HG02798 (cell line): ENCODE measurements at regions not wholly inside any gene's neighbourhood (a gene's known extent, or its start where the extent isn't known, plus 50 kb on each side); places are given as distances from the start of the nearest gene placed in this dataset.
"Not testable (repeated sequence)": the region's sequence is repeated elsewhere in the genome, so short reads cannot be mapped to it uniquely, and the experiment has no call there.

ENCODE experiments used
- ATAC-seq: cut with Tn5 transposase; IDR thresholded peaks from one replicate; pipeline ENCODE4 v1.9.1; 2021; ENCODE audit warnings: mild to moderate bottlenecking; ENCODE audit not compliant: unreplicated experiment, poor library complexity

DNA sequence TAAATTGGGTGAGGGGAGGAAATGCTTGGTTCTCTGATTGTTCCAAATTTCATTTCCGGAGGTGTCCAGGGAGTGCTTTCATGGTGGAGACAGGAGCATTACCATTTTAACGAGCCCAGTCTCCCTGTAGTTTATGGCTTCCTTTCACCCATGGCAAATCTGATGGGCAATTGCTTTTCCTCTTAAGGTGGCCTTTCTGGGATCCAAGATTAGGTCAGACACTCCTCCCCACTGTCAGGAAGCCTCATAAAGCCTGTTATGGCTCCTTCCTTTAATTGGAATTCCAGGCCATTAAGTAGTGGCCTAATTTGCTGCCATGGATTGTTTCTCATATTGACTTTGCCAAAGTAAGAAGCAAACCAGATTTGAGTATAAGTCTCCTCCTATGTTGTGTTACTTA, 157.8 kb downstream of the PDCD6IP start:
- ATAC-seq = no peak

DNA sequence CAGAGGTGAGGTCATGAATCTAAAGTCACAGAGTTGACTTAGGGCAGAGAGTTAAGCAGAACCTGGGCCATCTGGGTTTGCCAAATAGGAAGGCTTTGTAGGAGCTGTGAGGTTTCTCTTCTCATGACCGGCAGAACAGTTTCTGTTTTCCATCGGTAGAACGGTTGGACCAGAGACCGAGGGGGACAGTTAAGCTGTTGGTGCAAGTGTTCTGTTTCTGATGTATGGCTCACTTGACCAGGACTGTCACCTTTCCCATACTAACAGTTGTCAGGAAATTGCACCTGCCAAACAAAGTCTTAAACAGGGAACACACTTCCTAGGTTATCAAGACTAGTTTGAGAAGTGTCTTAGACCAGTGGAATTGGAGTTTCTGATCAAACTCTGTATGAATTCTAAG, 158.3 kb downstream of the PDCD6IP start:
- no peak for ATAC-seq

DNA sequence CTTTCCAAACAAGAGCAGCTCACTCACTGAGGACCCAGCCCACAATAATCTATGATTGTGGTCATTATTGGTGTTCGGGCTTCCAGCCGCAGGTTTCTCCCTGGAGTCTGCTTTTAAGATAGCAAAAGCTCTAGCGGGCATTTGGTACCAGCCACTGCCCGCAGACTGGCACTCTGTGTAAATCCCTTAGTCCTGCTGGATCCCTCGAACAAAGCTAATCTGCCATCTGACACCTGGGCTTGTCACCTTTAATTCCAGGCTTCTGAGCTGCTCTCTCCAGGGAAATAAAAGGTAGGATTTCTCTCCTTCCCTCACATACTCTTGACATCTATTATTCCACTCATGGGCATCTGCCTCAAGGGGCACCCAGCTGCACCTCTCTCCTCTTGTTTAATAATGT, 158.7 kb downstream of the PDCD6IP start:
- no peak for ATAC-seq

DNA sequence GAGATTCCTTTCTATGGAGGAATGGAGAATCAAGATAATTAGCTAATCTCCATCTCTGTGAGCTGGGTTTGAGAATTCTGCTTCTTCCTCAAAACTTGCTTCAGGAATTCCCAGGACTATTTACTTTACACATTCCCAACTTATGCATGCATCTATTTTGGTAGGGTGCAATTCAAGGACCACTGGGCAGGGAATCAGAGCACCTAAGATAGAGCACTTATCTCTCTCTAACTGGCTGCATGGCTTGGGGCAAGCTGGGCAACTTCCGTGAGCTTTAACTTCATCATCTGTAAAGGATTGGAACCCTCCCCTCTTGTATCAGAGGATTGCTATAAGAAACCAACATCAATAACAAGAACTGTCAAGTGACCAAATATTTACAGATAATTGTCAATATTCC, 160.2 kb downstream of the PDCD6IP start:
- ATAC-seq = no peak

DNA sequence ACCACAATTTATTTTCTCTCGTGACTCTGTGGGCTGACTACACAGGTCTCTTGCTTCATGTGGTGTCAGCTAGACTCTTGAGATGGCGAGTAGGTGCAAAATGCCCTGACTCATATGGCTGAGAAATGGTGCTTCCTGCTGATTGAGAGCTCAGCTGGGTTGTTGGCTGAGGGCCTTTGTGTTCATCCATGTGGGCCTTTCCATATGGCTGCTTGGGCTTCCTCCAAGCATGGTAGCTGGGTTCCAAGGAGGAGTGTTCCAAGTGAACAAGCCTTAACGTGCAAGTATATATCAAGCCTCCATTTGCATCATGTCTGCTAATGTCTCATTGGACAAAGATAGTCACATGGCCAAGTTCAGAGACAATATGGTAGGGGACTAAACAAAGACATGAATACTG, 164.0 kb downstream of the PDCD6IP start:
- no peak for ATAC-seq

DNA sequence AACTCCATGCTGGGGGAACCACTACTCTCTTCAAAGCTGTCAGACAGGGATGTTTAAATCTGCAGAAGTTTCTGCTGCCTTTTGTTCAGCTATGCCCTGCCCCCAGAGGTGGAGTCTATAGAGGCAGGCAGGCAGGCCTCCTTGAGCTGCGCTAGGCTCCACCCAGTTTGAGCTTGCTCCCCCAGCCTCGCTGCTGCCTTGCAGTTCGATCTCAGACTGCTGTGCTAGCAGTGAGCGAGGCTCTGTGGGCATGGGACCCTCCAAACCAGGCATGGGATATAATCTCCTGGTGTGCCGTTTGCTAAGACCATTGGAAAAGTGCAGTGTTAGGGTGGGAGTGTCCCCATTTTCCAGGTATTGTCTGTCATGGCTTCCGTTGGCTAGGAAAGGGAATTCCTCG, 171.8 kb downstream of the PDCD6IP start:
- not testable (repeated sequence) for ATAC-seq

DNA sequence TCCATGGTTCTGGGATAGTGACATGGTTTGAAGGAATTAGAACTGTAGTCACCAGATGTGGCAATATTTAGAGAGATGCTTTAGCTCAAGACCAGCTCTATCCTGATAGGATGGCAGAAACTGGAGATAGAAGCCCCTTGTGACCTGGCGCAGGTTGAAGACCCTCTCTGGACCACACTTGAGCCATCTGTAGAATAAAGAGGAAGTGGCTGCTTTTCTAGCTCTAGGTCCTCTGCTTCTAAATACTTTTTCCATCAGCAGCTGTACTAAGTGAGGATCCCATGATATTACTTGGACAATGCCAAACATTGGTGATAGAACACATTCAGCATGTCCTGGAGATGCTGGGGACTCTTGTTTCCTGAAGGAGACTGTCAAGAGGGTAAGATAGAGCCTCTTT, 172.6 kb downstream of the PDCD6IP start:
- no peak for ATAC-seq

DNA sequence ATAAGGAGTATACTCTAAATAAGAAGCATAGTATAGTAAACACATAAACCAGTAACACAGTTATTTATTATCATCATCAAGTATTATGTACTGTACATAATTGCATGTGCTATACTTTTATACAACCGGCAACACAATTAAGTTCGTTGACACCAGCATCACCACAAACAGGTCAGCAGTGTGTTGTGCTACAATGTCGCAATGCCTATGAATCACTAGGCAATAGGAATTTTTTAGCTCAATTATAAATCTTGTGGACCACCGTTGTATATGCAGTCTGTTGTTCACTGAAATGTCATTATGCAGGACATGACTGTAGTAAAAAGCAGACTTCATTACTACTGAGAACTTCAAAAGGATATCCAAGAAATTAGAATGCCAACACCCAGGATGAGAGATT, 177.0 kb downstream of the PDCD6IP start:
- ATAC-seq = no peak

DNA sequence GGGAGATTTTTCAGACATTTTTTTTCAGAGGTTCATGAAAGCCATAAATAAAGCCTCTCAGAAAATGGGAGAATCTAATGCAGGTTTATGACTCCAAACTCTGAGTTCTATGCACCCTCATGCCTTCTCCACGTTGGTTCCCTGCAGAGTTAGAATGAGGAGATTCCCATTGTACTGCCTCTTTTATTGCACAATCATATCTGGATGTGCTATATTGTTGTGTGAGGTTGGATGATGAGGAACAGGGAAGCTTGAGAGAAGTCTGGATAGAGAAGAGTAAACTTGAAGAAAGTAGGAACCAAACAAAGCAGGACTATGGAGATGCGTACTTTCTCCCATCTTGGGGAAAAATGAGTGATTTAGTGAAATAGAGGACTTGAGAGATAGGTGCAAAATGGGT, 178.8 kb downstream of the PDCD6IP start:
- ATAC-seq = no peak

DNA sequence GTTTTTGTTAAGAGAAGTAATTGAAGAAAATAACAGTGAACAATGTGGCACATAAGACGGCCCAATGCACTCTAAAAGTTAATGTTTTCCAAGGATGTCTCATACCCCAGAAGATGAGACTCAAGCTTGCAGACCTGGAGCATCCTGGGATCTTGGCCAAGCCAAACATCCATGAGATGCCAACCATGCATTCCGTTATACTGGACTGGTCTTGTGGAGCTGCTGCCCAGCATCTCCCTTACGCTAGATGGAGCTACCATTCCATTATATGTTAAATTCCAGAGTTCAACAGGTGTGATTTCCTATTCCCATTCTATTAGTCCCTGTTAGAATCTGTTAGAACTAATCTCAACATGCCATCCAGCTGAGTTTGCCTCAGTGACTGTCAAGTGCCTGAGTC, 181.8 kb downstream of the PDCD6IP start:
- ATAC-seq = no peak

DNA sequence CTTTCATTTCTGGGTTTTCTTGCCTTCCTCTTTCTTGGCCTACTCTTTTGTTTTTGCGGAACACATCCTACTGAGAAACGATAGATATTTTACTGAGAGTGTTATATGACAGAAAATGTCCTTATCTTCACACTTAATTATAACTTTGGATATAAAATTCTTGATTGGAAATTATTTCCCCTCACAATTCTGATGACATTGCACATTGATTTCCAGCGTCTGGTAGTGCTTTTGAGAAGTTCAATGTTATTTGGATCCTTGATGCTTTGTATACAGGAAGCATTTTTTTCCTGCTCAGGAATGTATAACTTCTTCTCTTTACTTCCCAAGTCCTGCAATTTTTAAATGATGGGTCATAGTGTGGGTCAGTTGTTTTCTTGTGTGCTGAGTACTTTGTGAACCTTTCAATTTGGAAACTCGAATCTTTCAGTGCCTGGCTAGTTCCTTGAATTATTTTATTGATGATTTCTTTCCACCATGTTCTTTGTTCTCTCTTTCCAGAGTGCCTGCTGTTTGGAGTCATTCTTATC, 183.9 kb downstream of the PDCD6IP start:
- no peak for ATAC-seq

DNA sequence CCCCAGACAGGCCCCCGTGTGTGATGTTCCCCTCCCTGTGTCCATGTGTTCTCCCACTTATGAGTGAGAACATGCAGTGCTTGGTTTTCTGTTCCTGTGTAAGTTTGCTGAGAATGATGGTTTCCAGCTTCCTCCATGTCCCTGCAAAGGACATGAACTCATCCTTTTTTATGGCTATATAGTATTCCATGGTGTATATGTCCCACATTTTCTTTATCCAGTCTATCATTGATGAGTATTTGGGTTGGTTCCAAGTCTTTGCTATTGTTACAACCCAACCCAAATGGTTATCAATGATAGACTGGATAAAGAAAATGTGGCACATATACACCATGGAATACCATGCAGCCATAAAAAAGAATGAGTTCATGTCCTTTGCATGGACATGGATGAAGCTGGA, 184.5 kb downstream of the PDCD6IP start:
- ATAC-seq = not testable (repeated sequence)

DNA sequence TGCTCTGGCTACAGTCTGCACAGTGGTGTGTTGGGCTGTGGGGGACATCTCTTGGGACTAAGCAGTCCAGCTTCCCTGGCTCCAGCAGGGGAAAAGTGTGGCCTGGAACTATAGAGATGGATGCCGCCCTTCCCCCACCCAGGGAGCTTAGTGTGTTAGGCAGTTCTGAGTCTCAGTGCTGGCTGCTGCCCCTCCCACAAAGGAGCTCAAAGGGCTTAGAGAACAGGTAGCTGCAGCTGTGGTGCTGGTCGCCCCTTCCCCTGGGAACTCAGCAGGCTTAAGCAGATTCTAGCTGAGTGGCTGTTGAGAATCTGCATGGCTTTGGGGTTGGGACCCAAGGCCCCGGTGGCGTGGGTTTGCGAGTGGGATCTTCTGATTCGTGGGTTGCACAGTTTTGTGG, 190.8 kb downstream of the PDCD6IP start:
- ATAC-seq = no peak

DNA sequence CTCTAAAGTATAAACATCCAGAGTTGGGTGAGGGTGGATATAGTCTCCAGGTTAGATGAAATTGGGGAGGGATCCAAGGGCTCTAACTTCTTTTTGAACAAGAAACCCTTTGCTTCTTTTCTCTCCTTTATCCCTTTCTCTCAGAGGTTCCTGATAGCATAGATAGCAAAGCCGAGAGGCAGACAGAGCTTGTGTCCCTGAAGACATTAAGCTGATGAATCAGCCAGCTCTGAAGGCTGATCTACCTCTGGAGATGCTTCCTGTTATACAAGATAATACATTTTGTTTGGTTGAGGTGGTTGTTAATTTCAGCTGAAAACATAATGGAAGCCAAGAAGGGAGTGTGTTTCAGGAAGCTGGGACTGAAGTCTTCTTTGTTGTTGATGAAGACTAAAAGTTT, 193.2 kb downstream of the PDCD6IP start:
- ATAC-seq = no peak

DNA sequence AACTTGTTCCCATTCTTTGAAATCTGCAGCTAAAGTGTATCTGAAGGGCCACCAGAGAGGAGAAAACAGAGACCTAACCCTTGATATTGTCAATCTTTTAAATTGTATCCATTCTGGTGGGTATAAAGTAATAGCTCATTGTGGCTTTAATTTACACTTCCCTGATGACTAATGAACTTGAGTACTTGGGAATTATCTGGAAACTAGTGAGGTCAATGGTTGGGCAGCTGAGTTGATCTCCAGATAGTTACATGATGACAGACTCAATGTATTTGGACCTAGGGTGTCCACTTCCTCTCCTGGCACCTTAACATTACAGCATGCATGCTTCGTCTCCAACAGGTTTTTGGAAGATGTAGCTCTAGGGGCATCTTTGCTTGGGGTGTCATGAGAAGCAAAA, 195.2 kb downstream of the PDCD6IP start:
- no peak for ATAC-seq

DNA sequence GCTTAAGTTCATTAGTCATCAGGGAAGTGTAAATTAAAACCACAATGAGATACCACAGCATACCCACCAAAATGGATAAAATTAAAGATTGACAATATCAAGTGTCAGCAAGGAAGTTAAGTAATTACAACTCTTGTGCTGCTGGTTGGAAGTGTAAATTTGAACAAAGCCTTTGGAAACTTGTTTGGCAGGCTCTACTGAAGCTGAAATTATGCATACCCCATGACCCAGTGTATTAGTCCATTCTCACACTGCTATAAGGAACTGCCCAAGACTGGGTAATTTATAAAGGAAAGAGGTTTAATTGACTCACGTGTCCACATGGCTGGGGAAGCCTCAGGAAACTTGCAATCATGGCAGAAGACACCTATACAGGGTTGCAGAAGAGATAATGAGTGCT, 196.1 kb downstream of the PDCD6IP start:
- no peak for ATAC-seq

DNA sequence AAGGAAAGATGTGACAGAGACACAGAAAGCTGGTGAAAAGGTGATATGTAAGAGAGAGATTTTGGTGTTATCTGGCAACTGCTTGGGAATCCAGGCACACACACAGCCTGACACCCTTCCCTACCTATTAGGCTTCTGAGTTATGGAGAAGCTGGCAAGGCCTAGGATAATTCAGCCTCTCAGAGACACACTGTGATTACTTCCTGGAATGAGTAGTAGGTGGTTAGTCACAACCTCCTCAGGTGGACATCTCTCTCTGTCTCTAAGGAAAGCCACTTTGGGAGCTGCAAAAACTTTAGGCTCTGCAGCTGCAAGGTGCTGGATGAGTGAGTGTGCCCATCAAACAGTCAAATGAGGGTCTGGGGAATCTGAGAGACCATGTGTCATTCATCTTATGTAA, 201.9 kb downstream of the PDCD6IP start:
- no peak for ATAC-seq

DNA sequence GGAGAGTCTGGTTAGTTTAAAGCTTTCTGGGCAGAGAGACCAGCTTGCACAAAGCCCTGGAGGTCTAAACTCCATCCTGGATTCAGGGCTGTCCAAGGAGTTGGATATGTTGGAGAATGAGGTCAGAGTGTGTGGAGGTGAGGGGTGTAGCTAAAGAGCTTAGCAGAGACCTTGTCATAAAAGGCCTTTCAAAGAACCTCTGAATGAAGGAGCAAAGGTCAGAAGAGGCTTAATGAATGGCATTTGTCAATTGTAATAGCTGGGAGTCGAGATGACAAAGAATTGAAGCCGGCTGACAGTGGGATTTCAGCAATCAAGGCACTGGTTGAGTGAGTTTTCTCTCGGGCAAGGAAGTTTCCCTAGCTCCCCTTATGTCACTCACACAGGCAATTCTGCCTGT, 202.6 kb downstream of the PDCD6IP start:
- no peak for ATAC-seq

DNA sequence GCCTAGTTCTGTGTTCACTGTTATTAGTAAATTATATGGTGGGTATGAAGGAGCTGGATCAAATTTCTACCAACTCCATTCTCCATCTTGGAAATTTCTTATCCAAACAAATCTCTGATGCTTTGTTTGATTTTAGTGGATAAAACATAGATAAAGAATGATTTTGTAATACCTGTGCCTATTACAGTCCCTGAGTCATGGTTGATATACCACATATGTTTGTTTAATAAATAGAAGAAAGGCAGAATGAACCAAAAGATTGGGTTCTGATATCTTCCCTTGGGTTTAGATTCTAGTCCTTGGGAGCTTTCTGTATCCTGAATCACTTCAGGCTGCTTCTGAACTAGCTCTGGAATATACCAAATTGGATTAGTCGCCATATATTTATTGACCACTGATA, 203.6 kb downstream of the PDCD6IP start:
- ATAC-seq = no peak

DNA sequence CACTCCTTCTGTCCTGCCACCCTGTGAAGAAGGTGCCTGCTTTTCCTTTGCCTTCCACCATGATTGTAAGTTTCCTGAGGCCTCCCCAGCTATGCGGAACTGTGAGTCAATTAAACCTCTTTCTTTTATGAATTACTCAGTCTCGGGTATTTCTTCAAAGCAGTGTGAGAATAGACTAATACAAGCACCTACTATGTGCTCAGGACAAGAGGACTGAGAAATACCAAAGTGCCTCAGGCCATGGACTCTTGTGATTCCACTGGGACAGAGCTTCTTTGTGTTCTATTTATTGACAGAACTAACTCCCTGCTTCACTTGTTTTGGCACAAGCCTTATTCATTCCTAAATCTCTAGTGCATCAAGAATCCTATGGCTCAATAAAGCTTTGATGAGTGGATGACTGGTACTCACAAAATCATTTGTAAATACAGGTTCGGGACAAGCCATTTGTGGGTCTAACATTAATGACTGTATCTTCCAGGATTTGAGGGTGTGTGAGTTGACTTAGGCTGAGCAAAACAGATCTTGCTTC, 204.2 kb downstream of the PDCD6IP start:
- ATAC-seq = no peak

DNA sequence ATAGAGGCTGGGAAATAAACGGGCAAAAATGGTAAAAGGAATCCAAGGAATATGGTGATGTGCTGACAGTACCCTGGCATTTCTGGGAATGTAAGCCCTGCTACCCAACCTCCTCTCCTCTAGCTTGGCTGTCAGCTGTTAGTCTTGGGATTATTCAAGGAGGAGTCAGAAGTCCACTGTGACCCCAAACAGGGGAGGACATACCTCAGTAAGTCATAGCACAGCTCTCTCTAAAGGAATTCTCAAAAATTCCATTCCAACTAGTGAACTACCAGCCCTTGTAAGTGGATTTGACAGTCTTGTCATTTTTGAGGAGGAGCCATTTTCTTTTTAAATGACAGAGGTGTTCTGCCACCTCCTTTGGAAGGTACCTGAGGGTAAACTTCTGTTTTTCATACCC, 207.5 kb downstream of the PDCD6IP start:
- no peak for ATAC-seq

DNA sequence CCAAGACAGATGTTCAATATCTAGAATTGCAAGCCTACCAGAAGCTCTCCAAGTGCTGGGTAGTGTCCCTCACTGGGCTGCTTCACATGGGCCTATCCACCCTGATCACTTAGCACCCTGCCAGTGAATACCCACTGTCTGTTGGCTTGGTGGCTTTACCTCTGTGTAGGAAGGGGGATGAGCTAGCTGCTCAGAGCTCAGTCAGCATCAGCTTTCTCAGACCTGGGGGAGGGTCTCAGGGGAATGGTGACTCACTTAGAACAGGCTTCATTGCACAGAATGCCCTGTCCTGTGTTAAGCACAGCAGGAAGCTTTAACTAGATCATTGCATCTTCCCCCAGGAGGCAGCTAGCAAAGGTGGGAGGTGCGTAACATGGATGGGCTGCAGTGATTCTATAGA, 209.8 kb downstream of the PDCD6IP start:
- no peak for ATAC-seq
